MCF 10A (cell line): ENCODE measurements at regions not wholly inside any gene's neighbourhood (a gene's known extent, or its start where the extent isn't known, plus 50 kb on each side); places are given as distances from the start of the nearest gene placed in this dataset.
"Not testable (repeated sequence)": the region's sequence is repeated elsewhere in the genome, so short reads cannot be mapped to it uniquely, and the experiment has no call there.

ENCODE experiments used
- BruUV-seq: library from RNA; stranded (reverse); fragments of 400-500 nt; replicated peaks from 2 replicates; lab custom pipeline; 2021; lab: Mats Ljungman, UMichigan
- CTCF ChIA-PET: fragments of 300-600 bp; sonication (Branson Sonifier 250); formaldehyde crosslinking; extraction: SDS; loops from one replicate; lab custom pipeline; 2021; ENCODE audit warnings: antibody characterized with exemption, inconsistent platforms; lab: Yijun Ruan, JAX
- POLR2A ChIA-PET: fragments of 300-600, 350-650 bp; sonication (Branson Sonifier 250); formaldehyde crosslinking; extraction: SDS; loops from one replicate; lab custom pipeline; 2020; ENCODE audit warnings: antibody characterized with exemption, inconsistent platforms; lab: Yijun Ruan, JAX
- DNase-seq: peaks from one replicate; pipeline ENCODE4 v3.0.0-alpha.2; 2018; ENCODE audit not compliant: unreplicated experiment
- H3K27ac Mint-ChIP-seq: one replicate; pipeline ENCODE4 v1.8.0; 2022; ENCODE audit warnings: mild to moderate bottlenecking, low read depth, mixed read lengths; ENCODE audit not compliant: unreplicated experiment
- H3K27me3 Mint-ChIP-seq: one replicate; pipeline ENCODE4 v1.8.0; 2022; ENCODE audit warnings: mixed read lengths; ENCODE audit not compliant: insufficient read depth, unreplicated experiment
- H3K36me3 Mint-ChIP-seq: one replicate; pipeline ENCODE4 v1.8.0; 2022; ENCODE audit warnings: mild to moderate bottlenecking, moderate library complexity, mixed read lengths; ENCODE audit not compliant: insufficient read depth, unreplicated experiment
- H3K4me1 Mint-ChIP-seq: one replicate; pipeline ENCODE4 v1.8.0; 2022; ENCODE audit warnings: mixed read lengths; ENCODE audit not compliant: insufficient read depth, unreplicated experiment
- H3K4me3 Mint-ChIP-seq: one replicate; pipeline ENCODE4 v1.8.0; 2022; ENCODE audit warnings: mild to moderate bottlenecking, moderate library complexity, mixed read lengths; ENCODE audit not compliant: unreplicated experiment
- H3K9me3 Mint-ChIP-seq: one replicate; pipeline ENCODE4 v1.8.0; 2022; ENCODE audit warnings: mixed read lengths; ENCODE audit not compliant: unreplicated experiment
- CTCF ChIP-seq: fragments of 200-600 bp; IDR thresholded peaks from one replicate; pipeline ENCODE4 v1.8.0; 2022; ENCODE audit warnings: antibody characterized with exemption, mild to moderate bottlenecking; ENCODE audit not compliant: unreplicated experiment
- intact Hi-C: fragments of 100-400 bp; cut with micrococcal nuclease; formaldehyde crosslinking; loops from 2 replicates; pipeline ENCODE4 v1.14.1; 2022

GRCh38 chr9:25302601-25303000 is 375.6 kb downstream of the TUSC1 start:
- Mint-ChIP-seq H3K4me3 (no peak overlapping the region), H3K9me3 (peaks cover 7% of the 10 kb centered on the region), H3K27me3 (no peaks in the 10 kb centered on the region), H3K4me1 (no peaks in the 10 kb centered on the region), H3K27ac (no peak overlapping the region), H3K36me3 (no peaks in the 10 kb centered on the region)
- intact Hi-C loops: no loop called here
- ChIA-PET CTCF (no interaction called here), POLR2A (no interaction called here)
- no peak for TF ChIP-seq CTCF
- no peak for DNase-seq
- no TSS peak for BruUV-seq

- intact Hi-C loops, POLR2A ChIA-PET, H3K36me3 Mint-ChIP-seq, DNase-seq, CTCF ChIA-PET, H3K4me3 Mint-ChIP-seq, H3K27me3 Mint-ChIP-seq, BruUV-seq, H3K4me1 Mint-ChIP-seq, H3K27ac Mint-ChIP-seq: not testable (repeated sequence)
- peaks cover 18% of the 10 kb centered on the region for H3K9me3 Mint-ChIP-seq
Observed at GRCh38 chr9:25288195-25288594, 390.0 kb downstream of the TUSC1 start.

GRCh38 chr9:25284365-25284764 is 393.9 kb downstream of the TUSC1 start:
- TF ChIP-seq CTCF: no peak
- ChIA-PET CTCF (no interaction called here), POLR2A (no interaction called here)
- Mint-ChIP-seq H3K4me3 (no peak overlapping the region), H3K9me3 (peaks cover 17% of the 10 kb centered on the region), H3K4me1 (no peaks in the 10 kb centered on the region), H3K27ac (no peak overlapping the region), H3K27me3 (no peaks in the 10 kb centered on the region), H3K36me3 (no peaks in the 10 kb centered on the region)
- no TSS peak for BruUV-seq
- intact Hi-C loops: no loop called here
- no peak for DNase-seq

GRCh38 chr9:25282946-25283345 is 395.3 kb downstream of the TUSC1 start:
- DNase-seq: no peak
- no peak for TF ChIP-seq CTCF
- intact Hi-C loops: no loop called here
- ChIA-PET CTCF (no interaction called here), POLR2A (interaction anchor here (0.5 kb wide), 1 partner anchor 130 kb away, joined by 3 read pairs; no protein-coding TSS in a partner anchor)
- Mint-ChIP-seq H3K27me3 (no peaks in the 10 kb centered on the region), H3K4me1 (no peaks in the 10 kb centered on the region), H3K9me3 (peaks cover 3% of the 10 kb centered on the region), H3K27ac (no peak overlapping the region), H3K36me3 (no peaks in the 10 kb centered on the region), H3K4me3 (no peak overlapping the region)
- no TSS peak for BruUV-seq

- POLR2A ChIA-PET: interaction anchor here (0.7 kb wide), 1 partner anchor 10 kb away, joined by 3 read pairs; no protein-coding TSS in a partner anchor
- Mint-ChIP-seq H3K27me3 (no peaks in the 10 kb centered on the region), H3K27ac (no peak overlapping the region), H3K4me3 (no peak overlapping the region), H3K4me1 (no peaks in the 10 kb centered on the region), H3K9me3 (peaks cover 30% of the 10 kb centered on the region), H3K36me3 (no peaks in the 10 kb centered on the region)
- no peak for TF ChIP-seq CTCF
- CTCF ChIA-PET: interaction anchor here (0.6 kb wide), 1 partner anchor 52 kb away, joined by 3 read pairs; no protein-coding TSS in a partner anchor
- intact Hi-C loops: no loop called here
- BruUV-seq: no TSS peak
- DNase-seq: no peak
Observed at GRCh38 chr9:25261445-25261844, 416.8 kb downstream of the TUSC1 start.
